Type B pancreatic cell (in vitro differentiated cells): ENCODE measurements at regions not wholly inside any gene's neighbourhood (a gene's known extent, or its start where the extent isn't known, plus 50 kb on each side); places are given as distances from the start of the nearest gene placed in this dataset.

Source experiments
- DNase-seq: peaks from one replicate; pipeline ENCODE4 v3.0.0; 2021; ENCODE audit warnings: mixed read lengths; ENCODE audit not compliant: unreplicated experiment; ENCODE audit errors: extremely low spot score
- H3K27ac Mint-ChIP-seq: 2 replicates; pipeline ENCODE4 v1.8.0; 2021; ENCODE audit warnings: mild to moderate bottlenecking, mixed read lengths
- H3K27me3 Mint-ChIP-seq: 2 replicates; pipeline ENCODE4 v1.8.0; 2021; ENCODE audit warnings: mixed read lengths
- H3K36me3 Mint-ChIP-seq: 2 replicates; pipeline ENCODE4 v1.8.0; 2021; ENCODE audit warnings: mixed read lengths
- H3K4me1 Mint-ChIP-seq: one replicate; pipeline ENCODE4 v1.8.0; 2021; ENCODE audit warnings: mixed read lengths; ENCODE audit not compliant: unreplicated experiment
- H3K4me3 Mint-ChIP-seq: 2 replicates; pipeline ENCODE4 v1.8.0; 2021; ENCODE audit warnings: mild to moderate bottlenecking, mixed read lengths
- H3K9me3 Mint-ChIP-seq: 2 replicates; pipeline ENCODE4 v1.8.0; 2021; ENCODE audit warnings: mixed read lengths
- TF ChIP-seq, protein P1 (sequence below): fragments of 200-600 bp; sonication (generic); conservative IDR thresholded peaks from 2 replicates; pipeline ENCODE4 v1.5.0; 2021; ENCODE audit warnings: antibody characterized with exemption, mild to moderate bottlenecking

DNA sequence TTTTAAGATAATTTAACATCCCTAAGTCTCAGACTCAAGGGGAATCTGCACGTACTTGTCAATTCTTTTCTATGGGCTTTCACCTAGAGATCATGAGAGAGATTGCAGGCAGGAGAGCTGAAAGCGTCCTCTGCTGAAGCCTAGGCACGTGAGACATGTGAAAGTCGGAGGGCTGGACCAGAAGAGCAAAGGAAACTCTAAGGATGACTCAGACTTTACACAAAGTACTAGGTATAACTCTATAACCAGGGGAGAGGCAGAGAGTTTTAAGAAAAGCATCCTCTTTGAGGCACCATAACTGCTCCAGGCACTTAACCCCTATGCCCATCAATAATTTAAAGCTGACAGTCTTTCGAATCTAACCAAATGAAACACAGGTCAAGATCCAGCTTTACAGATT is 436.6 kb downstream of the VGLL3 start:
- no peaks in the 10 kb centered on the region for H3K36me3 Mint-ChIP-seq
- DNase-seq, result no peak
- H3K4me3 Mint-ChIP-seq, result no peak overlapping the region
- H3K27me3 Mint-ChIP-seq, result peaks cover 10% of the 10 kb centered on the region
- H3K27ac Mint-ChIP-seq, result no peak overlapping the region
- no peaks in the 10 kb centered on the region for H3K9me3 Mint-ChIP-seq
- H3K4me1 Mint-ChIP-seq, result no peaks in the 10 kb centered on the region
- TF ChIP-seq, protein P1, sequence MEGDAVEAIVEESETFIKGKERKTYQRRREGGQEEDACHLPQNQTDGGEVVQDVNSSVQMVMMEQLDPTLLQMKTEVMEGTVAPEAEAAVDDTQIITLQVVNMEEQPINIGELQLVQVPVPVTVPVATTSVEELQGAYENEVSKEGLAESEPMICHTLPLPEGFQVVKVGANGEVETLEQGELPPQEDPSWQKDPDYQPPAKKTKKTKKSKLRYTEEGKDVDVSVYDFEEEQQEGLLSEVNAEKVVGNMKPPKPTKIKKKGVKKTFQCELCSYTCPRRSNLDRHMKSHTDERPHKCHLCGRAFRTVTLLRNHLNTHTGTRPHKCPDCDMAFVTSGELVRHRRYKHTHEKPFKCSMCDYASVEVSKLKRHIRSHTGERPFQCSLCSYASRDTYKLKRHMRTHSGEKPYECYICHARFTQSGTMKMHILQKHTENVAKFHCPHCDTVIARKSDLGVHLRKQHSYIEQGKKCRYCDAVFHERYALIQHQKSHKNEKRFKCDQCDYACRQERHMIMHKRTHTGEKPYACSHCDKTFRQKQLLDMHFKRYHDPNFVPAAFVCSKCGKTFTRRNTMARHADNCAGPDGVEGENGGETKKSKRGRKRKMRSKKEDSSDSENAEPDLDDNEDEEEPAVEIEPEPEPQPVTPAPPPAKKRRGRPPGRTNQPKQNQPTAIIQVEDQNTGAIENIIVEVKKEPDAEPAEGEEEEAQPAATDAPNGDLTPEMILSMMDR, result no peak

DNA sequence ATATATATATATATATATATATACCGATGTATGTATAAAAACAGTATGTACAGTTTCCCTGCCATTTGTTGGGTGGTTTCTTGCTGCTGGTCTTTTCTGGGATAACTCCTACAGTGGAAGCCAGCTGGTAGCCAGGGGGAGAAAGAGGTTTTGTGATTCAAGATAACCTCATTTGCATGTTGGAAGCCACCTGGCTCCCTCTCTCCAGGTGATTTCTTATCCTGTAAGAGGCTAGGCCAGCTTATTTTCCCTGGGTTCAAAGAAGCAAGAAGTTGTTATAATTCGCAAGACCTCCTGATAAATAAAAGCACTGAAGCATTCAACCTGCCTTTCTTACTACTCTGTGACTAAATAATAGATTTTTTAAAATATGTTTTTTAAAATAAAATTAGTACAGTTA is 443.3 kb downstream of the VGLL3 start:
- DNase-seq, result no peak
- H3K4me3 Mint-ChIP-seq, result no peak overlapping the region
- no peaks in the 10 kb centered on the region for H3K27me3 Mint-ChIP-seq
- TF ChIP-seq, protein P1, result no peak
- no peaks in the 10 kb centered on the region for H3K9me3 Mint-ChIP-seq
- H3K4me1 Mint-ChIP-seq, result no peaks in the 10 kb centered on the region
- H3K36me3 Mint-ChIP-seq, result no peaks in the 10 kb centered on the region
- H3K27ac Mint-ChIP-seq, result no peak overlapping the region

DNA sequence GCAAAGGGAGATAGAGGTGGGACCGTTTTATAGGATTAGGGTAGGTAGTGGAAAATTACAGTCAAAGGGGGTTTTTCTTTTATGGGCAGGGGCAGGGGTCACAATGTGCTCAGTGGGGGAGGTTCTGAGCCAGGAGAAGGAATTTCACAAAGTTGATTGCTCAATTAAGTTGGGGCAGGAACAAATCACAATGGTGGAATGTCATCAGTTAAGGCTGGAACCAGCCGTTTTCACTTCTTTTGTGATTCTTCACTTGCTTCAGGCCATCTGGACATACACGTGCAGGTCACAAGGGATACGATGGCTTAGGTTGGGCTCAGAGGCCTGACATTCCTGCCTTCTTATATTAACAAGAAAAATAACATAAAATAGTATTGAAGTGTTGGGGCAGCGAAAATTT is 453.8 kb downstream of the VGLL3 start:
- Mint-ChIP-seq H3K4me3 (no peak overlapping the region), H3K27ac (no peak overlapping the region), H3K4me1 (no peaks in the 10 kb centered on the region), H3K9me3 (peaks cover 8% of the 10 kb centered on the region), H3K36me3 (no peaks in the 10 kb centered on the region), H3K27me3 (no peaks in the 10 kb centered on the region)
- no peak for DNase-seq
- TF ChIP-seq, protein P1, result no peak

DNA sequence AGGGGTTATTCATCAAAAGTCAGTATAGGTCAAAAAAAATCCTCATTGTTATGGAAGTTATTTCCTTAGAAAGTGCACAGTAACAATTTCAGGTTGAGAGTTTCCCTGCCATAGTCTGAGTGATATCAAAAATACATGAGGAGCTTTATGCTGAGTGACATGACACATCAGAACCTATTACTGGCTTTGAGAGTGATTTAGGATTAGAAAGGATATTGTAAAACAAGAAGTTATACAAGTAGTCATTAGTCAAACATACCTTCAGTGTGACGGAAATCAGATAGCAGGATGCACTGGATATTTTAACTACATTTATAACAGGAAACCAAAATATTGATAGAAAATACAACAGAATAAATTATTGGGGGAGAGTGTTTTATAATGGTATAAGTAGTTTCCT is 471.1 kb downstream of the VGLL3 start:
- H3K27ac Mint-ChIP-seq, result no peak overlapping the region
- no peaks in the 10 kb centered on the region for H3K9me3 Mint-ChIP-seq
- DNase-seq, result no peak
- TF ChIP-seq, protein P1, result no peak
- H3K36me3 Mint-ChIP-seq, result no peaks in the 10 kb centered on the region
- no peaks in the 10 kb centered on the region for H3K4me1 Mint-ChIP-seq
- no peak overlapping the region for H3K4me3 Mint-ChIP-seq
- no peaks in the 10 kb centered on the region for H3K27me3 Mint-ChIP-seq

DNA sequence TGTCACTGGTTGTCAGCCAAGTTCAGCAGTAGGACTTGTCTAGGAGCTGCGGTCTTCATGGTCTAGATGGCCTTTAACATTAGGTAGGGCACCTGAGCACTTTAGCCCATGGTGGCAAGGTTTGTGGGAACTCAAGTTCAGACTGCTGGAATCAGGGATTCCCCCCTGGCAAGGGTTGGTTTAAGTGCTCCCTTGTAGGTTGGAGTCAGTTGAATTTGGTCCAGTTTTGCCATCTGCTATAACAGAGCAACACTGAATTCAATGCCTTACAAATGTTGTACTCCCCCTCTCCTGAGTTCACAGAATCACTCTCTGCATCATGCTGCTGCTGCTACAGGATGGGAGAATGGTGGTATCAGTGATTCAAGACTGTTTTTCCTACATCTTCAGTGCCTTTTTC is 509.3 kb downstream of the VGLL3 start:
- TF ChIP-seq, protein P1, result no peak
- Mint-ChIP-seq H3K9me3 (peaks cover 13% of the 10 kb centered on the region), H3K36me3 (no peaks in the 10 kb centered on the region), H3K4me3 (no peak overlapping the region), H3K27ac (no peak overlapping the region), H3K4me1 (no peaks in the 10 kb centered on the region), H3K27me3 (no peaks in the 10 kb centered on the region)
- no peak for DNase-seq

DNA sequence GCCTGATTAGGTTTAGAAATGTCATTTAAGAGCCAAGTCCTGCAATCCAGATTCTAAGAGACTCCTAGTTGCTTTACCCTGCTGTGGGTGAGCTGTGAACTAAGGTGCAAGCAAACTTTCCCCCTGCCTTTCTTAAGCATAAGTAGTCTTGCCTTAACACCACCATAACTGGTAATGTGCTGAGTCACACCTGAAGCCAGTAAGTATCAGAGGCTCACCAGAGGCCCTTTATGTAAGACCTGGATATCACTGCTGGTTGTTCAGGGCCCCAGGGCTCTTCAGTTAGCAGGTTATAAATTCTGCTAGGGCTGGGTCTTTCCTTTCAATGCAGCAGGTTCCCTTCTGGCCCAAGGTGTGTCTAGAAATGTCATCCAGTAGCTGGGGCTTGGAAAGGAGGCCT is 509.9 kb downstream of the VGLL3 start:
- TF ChIP-seq, protein P1, result no peak
- Mint-ChIP-seq H3K27me3 (no peaks in the 10 kb centered on the region), H3K4me3 (no peak overlapping the region), H3K27ac (no peak overlapping the region), H3K9me3 (peaks cover 13% of the 10 kb centered on the region), H3K36me3 (no peaks in the 10 kb centered on the region), H3K4me1 (no peaks in the 10 kb centered on the region)
- no peak for DNase-seq
